GM04503 (cell line): ENCODE measurements at regions not wholly inside any gene's neighbourhood (a gene's known extent, or its start where the extent isn't known, plus 50 kb on each side); places are given as distances from the start of the nearest gene placed in this dataset.

ENCODE experiments used
- DNase-seq: peaks from one replicate; pipeline ENCODE4 v3.0.0-alpha.2; 2012; ENCODE audit warnings: low read depth

GRCh38 chr11:112401036-112401769 lies 140.5 kb upstream of the PLET1 start:
- DNase-seq, result no peak

- DNase-seq, result no peak
These were observed 142.8 kb upstream of the PLET1 start for GRCh38 chr11:112403432-112403831.

GRCh38 chr11:112404112-112404511 lies 143.5 kb upstream of the PLET1 start:
- DNase-seq, result no peak

- DNase-seq, result no peak
These were observed 147.9 kb upstream of the PLET1 start for GRCh38 chr11:112408517-112408916.

GRCh38 chr11:112410325-112410724 lies 149.7 kb upstream of the PLET1 start:
- no peak for DNase-seq

GRCh38 chr11:112412383-112412782 lies 151.7 kb upstream of the PLET1 start:
- no peak for DNase-seq

GRCh38 chr11:112417339-112417738 lies 156.7 kb upstream of the PLET1 start:
- no peak for DNase-seq

GRCh38 chr11:112418438-112418837 lies 157.8 kb upstream of the PLET1 start:
- no peak for DNase-seq

- no peak for DNase-seq
These were observed 161.2 kb upstream of the PLET1 start for GRCh38 chr11:112421879-112422278.

GRCh38 chr11:112425121-112425520 lies 164.5 kb upstream of the PLET1 start:
- DNase-seq, result no peak

GRCh38 chr11:112437096-112437495 lies 176.4 kb upstream of the PLET1 start:
- DNase-seq, result no peak

- no peak for DNase-seq
These were observed 179.0 kb upstream of the PLET1 start for GRCh38 chr11:112439614-112440013.

GRCh38 chr11:112440518-112440917 lies 179.9 kb upstream of the PLET1 start:
- no peak for DNase-seq

- DNase-seq, result no peak
These were observed 187.5 kb upstream of the PLET1 start for GRCh38 chr11:112448168-112448567.

- no peak for DNase-seq
These were observed 188.1 kb upstream of the PLET1 start for GRCh38 chr11:112448806-112449205.

- DNase-seq, result no peak
These were observed 190.6 kb upstream of the PLET1 start for GRCh38 chr11:112451250-112451649.

GRCh38 chr11:112453601-112454577 lies 193.2 kb upstream of the PLET1 start:
- DNase-seq, result no peak

- DNase-seq, result no peak
These were observed 194.2 kb upstream of the PLET1 start for GRCh38 chr11:112454841-112455240.

GRCh38 chr11:112455791-112456190 lies 195.1 kb upstream of the PLET1 start:
- DNase-seq, result no peak

- no peak for DNase-seq
These were observed 196.9 kb upstream of the PLET1 start for GRCh38 chr11:112457532-112457931.

- no peak for DNase-seq
These were observed 198.3 kb upstream of the PLET1 start for GRCh38 chr11:112459001-112459400.

- no peak for DNase-seq
These were observed 199.5 kb upstream of the PLET1 start for GRCh38 chr11:112460141-112460540.

GRCh38 chr11:112464949-112465348 lies 204.3 kb upstream of the PLET1 start:
- no peak for DNase-seq
